Hematopoietic multipotent progenitor cell treated with erythropoietin and hydrocortisone succinate and interleukin-3 and kit ligand, for 17 days (in vitro differentiated cells): ENCODE measurements at regions not wholly inside any gene's neighbourhood (a gene's known extent, or its start where the extent isn't known, plus 50 kb on each side); places are given as distances from the start of the nearest gene placed in this dataset.

ENCODE experiments used
- DNase-seq: peaks from one replicate; pipeline ENCODE4 v3.0.0-alpha.2; 2015; ENCODE audit warnings: low spot score

DNA sequence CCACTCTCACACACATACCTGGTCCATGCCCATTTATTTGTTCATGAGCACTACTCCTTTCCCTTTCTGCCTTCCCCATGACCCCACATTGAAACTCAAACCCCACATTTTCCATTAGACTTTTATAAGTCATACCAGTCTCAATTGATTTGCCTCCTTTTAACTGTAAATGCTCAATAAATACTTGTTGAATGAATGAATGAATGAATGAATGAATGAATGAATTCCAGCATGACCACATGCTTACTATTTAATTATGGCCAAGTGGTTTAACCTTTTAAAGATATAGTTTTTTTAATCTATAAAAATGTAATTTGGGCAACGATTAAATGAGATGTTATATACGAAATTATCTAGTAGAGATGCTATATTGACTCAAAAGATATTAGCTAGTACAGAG lies 54.1 kb upstream of the GRAMD2B start:
- no peak for DNase-seq

DNA sequence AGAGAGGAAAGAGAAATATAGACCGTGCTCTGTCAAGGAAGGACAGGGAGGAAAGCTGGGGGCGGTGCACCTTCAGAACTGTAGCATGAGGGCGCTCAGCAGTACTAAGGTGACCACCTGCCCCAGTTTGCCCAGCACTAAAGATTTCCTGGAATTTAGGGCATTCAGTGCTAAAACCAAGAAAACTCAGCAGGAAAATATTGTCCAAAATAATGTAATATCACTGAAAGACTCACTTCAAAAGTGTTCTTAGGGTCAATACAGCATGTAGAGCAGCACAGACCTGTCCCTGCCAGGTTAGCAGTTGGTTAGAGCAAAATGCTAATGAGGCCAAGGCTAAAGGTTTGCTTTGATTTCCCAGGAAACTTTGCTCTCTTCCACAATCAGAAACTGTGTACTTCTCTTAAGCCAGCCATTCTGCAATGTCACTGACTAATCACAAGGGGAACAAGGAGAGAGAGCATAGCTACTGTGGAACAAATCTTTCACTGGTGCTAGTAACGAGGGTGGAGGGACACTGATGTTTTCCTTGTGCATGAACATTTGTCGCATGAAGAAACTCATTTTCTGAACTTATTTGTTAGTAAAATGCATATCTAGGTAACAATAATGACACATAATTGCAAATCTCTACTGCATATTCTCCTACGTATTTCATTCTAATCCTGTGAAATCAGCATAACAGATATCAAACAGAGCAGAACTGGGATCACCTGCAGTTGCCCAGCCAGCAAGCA lies 53.0 kb upstream of the GRAMD2B start:
- DNase-seq = no peak

DNA sequence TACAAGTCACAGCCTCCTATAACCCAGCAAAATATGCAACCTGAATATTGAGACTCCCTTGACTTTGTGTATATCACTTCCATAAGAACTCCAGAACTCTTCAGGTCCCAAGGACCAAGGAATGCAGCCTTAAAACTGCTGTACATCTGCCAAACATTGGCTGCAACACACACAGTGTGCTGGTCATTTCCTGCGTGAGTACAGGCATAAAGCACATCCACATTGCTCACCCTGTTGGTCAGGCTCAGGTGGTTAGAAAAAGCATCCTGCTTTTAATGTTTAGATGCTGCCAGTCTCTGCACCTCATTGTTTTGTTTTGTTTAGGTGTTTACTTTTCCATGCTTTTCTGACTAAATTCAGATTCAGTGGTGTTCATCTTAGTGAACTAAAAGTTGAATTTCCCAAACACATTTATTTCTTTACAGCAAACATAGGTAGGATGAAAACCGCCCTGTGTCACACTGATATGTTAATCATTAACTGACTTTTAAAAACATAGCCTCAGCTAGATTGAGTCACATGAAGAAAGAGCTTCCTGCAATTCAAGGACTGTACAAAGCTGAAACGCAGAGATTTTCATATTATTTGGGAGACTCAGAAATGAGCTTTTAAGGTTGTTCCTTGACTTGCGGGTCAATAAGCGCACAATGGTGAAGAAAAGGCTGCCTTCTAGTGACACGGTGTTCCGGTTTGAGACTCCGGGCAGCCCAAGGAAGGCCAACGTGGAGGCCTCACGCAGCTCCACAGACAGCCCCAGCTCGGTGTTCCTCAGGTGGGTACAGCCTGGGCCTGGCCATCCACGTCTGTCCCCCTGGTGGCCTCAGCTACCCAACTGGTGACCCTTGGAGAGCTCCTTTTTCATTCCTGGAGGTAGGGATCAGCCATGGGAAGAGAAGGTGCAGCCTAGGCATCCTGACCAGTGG lies 52.2 kb upstream of the GRAMD2B start:
- DNase-seq = no peak

DNA sequence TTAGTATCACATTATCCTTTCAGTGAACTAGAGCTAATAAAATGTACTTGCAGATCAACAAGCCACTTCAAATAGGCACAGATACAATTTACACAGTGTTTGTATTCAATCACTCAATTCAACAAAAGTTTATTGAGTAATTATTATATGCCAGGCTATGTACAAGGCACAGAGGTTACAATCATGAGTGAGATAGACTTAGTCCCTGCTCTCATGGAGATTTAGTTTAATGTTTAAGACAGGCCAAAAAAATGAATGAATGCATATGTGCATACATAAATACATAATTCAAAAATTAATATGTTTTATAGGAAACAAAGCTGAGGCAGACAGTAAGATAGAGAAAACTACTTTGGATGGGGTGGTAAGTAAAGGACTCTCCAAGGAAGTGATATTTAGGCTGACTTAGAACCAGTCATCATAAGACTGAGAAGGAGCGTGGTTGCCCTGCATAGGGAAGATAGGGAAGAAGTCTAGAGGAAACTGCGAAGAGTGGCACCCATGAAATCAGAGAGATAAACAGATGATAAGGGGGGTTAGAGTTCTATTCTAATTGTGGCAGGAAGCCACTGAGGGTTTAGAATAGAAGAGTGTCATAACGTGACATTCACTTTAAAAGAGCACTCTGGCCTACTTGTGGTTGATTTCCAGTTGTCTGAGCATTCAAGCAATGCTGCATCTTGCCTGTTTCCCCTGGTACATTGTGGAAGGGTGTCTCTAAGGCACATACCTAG lies 49.7 kb upstream of the GRAMD2B start:
- DNase-seq = no peak
